GM04504 (cell line): ENCODE measurements at regions not wholly inside any gene's neighbourhood (a gene's known extent, or its start where the extent isn't known, plus 50 kb on each side); places are given as distances from the start of the nearest gene placed in this dataset.
"Not testable (repeated sequence)": the region's sequence is repeated elsewhere in the genome, so short reads cannot be mapped to it uniquely, and the experiment has no call there.

ENCODE experiments used
- DNase-seq: peaks from one replicate; pipeline ENCODE4 v3.0.0-alpha.2; 2012; ENCODE audit warnings: low read depth

DNA sequence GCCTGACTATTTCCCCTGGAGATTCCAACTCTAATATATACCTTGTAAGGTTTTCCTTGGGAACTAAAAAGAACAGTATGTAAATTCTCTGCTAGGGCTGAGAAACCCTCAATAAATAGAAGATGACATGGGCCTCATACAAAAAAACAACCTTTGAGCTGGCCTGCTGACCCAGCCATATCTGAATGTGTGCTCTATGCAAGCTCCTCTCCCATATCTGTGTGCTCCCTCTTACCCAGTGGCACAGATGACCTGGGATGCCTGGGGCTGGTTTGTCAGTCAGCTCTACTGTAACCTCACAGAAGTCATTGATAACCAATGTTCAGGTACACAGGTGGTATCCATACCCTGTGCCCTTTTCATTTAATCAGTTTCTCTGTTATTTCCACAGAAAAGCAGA, 329.2 kb downstream of the SEC16B start:
- DNase-seq = no peak

DNA sequence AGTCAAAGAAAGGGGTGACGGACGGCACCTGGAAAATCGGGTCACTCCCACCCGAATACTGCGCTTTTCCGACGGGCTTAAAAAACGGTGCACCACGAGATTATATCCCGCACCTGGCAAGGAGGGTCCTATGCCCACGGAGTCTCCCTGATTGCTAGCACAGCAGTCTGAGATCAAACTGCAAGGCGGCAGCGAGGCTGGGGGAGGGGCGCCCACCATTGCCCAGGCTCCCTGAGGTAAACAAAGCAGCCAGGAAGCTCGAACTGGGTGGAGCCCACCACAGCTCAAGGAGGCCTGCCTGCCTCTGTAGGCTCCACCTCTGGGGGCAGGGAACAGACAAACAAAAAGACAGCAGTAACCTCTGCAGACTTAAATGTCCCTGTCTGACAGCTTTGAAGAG, 335.7 kb downstream of the SEC16B start:
- DNase-seq = not testable (repeated sequence)

DNA sequence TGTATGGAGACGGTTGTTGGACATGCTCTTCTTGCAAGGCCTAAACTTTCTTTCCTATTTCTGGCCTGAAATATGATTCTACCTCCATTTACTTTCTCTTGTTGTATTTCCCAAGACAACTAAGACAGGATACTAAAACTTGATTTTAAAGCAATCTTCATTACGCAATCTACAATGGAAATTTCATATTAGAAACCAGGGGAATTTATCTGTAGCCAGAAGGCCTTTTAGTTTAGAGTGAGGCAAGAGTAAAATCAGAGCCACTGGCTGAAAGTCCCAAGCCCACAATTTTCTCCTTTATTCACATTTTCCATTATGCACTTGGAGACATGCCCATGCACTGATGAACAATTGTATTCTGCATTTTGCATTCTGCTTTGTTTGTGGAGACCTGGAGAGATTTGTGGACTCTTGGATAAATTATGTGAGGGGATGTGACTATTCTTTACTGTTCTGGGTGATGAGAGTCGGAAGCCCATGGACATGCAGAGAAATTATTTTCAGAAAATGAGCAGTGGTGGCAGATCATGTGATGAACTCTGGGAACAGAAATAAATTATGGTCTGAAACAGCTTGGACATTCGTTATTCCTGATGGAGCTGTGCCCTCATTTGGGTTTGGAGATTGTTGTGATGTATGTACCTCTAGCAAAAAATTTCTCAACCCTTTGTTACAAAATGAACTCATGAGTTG, 336.8 kb downstream of the SEC16B start:
- no peak for DNase-seq

DNA sequence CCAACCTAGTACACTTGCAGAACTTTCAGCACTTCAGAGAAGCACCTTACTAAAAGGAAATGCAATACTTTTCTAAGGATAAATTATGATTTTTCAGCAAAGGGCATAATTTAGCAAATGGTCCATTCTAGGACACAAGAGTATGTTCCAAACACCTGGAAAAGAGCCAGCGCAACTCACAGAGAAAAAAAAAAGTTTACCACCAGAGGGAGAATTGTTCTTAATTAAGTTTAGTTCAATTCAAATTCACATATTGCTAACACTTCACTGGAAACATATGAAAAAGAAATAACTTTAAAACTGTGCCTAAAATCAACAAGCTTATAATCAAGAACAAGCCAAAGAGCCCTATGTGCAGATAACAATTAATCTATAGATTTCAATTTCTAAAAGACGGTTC, 338.1 kb downstream of the SEC16B start:
- DNase-seq = no peak

DNA sequence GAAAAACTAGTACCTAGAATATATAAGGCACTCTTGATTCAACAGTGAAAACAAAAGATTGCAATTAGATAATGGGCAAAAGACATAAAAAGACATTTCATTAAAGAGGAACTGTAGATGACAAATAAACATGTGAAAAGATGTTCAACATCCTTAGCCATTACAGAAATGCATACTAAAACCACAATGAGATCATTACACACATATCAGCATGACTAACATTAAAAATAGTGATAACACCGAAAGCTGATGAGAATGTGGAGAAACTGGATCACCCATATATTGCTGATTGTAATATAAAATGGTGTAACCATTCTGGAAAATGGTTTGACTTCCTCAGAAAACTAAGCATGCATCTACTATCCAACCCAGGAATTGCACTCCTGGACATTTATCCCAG, 340.3 kb downstream of the SEC16B start:
- no peak for DNase-seq

DNA sequence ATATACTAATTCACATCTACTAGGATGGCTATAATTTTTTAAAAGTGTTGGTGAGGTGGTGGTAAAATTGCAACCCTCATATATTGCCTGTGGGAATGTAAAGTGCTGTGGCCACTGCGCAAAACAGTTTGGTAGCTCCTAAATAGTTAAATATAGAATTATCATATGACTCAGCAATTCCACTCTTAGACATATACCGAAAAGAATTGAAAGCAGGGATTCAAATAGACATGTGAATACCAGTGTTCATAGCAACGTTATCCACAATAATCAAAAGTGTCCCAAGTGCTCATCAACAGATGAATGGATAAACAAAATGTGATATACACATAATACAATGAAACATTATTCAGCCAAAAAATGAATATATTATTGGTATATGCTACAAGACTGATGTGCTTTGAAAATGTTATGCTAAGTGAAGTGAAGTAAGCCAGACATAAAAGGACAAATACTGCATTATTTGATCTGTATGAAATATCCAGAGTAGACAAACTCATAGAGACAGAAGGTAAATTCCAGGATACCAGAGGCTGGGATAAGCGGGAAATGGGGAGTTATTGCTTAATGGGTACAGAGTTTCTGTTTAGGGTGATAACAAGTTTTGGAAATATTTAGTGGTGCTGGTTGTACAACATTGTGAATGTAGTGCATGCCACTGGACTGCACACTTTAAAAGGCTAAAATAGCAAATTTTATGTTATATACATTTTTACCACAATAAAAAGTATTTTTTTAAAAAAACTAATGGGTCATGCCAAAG, 342.5 kb downstream of the SEC16B start:
- no peak for DNase-seq

DNA sequence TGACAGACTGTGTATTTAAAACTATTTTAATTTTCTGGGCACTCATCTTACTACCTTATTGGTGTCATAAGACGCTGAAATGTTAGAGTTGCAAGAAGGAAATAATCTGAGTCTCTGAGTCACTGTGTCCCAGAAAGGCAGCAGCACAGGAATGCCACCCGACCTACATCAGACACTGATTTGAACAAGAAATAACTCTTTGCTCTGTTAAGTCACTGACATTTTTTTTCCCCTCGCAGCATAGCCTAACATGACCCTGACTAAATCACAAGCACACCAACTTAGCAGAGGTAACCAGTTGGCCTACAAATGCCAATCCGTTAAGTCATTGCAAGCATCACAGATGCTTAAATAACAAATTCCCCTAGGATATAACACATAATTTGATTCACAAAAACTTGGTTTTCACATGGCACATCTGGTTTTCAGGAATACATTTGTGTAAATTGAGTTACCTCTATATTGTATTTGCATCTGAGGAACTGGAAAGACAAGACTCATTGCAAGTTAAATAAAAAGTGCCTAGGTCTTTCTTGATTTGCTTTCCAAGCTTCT, 349.1 kb downstream of the SEC16B start:
- DNase-seq = no peak

DNA sequence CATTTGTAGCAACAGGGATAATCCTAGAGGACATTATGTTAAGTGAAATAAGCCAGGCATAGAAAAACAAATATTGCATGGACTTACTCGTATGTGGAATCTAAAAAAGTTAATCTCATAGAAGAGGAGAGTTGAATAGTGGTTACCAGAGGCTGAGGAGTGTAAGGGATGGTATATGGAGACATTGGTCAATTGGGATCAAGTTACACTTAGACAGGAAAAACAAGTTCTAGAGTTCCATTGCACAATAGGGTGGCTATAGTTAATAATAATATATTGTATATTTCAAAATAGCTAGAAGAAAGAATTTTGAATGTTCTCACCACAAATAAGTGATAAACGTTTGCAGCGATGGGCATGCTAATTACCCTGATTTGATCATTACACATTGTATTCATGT, 354.6 kb downstream of the SEC16B start:
- DNase-seq = no peak

DNA sequence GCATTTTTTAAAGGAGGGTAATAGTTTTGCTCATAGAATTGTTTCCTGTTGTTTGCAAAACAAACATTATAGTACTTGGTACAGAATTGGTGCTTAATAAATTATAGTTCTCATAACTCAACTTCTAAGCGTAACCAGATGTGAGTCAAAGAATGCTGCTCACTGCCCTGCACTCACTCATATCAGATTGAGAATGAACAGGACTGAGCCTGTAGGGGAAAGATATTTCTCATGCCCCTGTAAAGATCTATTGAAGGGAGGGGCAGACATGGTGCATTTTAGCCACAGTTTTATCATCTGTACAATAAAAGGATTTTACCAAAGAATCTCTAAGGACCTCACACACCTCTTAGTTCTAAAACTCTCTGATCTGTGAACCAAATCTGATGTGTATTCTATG, 358.5 kb downstream of the SEC16B start:
- no peak for DNase-seq

DNA sequence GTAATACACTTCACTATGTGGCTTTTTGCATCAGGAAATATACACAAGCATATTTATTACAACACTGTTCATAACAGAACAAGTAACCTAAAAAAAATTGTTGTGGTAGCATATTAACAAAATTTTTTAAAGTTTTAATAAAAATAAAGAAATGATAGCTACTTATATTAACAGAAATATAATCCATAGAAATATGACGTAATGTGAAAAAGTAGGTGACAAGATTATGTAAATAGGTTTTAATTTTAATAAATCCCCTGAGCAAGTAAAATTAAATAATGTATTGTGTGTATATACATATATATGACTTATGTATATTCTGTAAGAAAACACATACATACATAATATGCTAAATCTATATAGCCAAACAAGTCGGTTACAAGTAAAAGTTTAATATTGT, 359.9 kb downstream of the SEC16B start:
- DNase-seq = no peak

DNA sequence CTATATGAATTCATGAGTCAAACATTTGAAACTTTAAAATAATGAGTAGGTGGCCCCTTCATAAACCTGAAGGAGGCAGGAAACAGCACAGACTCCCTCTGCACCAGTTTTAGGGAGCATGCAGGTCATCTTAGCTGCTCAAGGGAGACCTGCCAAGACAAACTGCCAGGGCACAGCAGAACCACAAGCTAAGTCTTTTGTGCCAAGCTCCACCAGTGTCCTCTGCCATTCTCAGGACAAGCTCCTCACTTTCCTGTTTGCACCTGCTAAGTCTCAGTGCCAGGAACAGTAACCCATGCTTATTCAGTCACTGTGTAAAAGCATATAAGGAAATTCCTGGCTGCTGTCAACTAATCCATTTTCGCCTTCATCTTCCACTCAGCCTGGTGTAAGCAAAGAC, 368.9 kb downstream of the SEC16B start:
- DNase-seq = no peak

DNA sequence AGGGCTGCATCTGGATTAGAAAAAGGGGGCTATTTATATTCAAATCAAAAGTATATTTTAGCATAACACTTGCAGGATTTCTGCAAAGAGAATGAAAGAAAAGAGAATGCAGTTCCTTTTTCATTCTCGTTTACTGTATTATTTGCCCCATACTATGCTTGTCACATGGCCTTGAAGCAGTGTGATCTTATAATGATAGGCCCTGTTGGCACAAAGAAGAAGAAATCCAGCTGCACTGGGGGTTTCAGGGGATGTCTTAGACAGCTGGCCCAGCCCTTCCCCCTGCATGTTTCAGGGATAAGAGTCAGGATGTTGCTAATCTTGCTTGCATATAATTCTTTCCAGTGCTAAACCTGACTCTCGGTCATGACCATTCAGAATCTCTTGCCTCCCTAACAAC, 369.5 kb downstream of the SEC16B start:
- DNase-seq = no peak

DNA sequence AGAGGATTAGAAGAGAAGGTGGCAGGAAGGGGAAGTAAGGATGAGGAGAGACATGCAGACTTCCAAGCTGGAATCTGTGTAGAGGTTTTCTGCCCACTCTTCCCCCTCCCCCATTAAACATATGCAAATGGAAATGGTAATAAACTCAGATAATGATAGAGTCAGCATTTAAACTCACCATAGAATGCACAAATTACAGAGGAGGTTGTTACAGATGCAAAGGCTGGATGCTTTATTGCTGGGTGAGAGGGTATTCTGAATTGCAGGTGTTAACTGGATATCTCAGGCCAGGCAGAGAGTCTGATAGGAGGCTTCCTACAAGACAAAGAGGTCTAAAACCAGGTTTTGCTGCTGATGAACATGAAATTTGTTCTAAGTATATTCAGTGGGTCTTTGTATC, 372.5 kb downstream of the SEC16B start:
- DNase-seq = no peak

DNA sequence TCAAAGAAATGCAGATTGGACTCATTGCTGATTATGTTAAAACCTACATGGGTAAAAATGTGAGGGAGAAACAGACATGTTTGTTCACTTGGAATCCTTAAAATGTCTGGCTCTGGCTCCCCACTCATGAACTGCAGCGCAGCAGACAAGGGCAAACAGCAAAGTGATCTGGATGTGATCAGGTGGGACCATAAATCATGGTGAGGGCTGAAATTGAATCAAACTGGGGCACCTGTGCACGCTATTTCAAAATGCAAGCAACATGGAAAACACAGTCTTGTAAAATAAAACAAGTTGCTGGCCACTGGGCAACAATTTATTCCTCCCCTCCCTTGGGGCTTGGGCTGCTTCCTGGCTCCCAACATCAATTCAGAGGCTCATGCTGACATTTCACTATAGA, 373.4 kb downstream of the SEC16B start:
- DNase-seq = no peak

DNA sequence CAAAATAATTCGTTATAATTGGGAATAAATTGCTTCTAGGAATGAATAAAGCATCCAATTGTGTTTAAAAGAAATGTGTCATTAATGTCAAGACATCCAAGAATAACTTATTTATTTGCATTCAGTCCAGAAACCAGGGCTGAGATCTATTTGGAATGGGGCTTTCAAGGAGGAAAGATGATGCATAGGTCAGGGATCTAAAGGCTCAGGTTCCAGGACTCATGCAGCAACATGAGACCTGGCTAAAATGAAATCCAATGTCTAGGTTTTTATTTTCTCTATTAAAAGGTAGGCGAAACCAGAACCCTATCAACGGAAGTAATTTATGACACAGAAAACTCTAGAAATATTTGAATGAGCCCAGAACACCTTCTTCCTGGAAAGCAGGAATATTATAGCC, 376.8 kb downstream of the SEC16B start:
- DNase-seq = no peak

DNA sequence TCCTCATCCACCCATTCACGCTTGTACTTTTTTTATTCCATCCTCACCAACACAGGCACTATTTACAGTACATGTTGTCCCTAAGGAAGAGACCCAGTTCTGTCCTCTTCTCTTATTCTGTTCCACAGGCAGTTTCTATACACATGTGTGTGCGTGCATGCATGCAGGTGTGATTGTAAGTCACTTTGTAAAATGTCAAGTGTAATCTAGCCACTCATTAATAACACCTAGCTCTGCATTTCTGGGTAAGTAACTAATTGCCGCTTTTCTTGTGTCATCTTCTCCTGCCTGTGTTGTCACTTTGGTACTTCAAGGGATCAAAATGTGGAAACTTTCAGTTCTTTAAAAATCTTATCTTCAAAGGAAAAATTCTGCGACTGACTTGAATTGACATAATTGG, 377.2 kb downstream of the SEC16B start:
- DNase-seq = no peak

DNA sequence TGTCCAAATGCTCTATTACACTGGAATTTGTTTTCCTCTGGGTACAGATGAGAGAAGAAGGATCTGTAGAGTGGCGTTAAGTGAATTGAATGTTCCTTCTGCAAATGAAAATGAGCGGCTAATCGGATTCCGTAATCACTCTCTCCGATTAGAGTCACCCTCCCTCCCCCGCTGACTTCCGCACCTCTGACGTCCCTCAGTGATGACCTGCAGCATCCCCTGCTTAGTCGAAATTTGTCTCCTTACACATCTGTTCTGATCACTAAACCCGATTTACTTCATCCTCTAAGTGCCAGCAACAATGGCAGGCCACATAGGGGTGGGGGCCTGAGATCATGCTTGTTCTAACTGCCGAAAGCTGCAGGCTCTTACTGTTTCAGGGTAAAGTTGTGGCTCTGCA, 378.7 kb downstream of the SEC16B start:
- no peak for DNase-seq

DNA sequence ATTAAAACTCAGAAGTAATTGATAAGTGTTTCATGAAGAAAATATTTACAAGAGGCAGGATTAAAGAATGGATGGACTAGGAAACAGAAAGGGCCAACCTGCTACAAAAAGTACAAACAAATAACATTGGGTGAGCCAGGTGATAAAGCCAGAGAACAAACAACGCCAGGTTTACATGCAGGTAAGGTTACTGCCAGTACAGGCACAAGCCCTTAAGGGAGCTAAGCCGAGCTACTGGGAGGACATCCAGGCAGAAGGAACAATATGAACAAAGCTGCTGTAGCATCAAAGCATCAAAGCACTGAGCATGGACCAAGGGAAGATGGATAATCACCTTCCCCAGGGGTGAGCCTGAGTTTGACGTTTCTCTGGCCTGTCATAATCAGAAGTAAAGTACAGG, 380.7 kb downstream of the SEC16B start:
- DNase-seq = no peak

DNA sequence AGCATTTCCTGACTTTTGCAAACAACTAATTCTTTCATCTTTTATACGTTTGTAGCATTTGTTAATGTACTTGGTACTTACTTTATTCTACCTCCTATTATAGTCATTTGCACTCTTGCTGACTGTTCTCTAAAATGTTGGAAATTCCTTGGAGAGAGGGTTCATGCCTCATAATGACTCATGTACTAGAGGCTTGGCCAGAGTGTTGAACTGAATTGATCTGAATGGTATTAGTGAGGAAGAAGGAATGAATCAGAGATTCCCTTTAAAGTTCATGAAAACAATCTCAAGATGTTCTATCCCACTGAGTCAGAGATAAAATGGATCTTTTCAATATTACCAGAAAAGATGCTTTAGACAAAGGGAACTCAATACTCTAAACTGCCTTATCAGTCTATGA, 383.4 kb downstream of the SEC16B start:
- peak; percentile 16 for DNase-seq

DNA sequence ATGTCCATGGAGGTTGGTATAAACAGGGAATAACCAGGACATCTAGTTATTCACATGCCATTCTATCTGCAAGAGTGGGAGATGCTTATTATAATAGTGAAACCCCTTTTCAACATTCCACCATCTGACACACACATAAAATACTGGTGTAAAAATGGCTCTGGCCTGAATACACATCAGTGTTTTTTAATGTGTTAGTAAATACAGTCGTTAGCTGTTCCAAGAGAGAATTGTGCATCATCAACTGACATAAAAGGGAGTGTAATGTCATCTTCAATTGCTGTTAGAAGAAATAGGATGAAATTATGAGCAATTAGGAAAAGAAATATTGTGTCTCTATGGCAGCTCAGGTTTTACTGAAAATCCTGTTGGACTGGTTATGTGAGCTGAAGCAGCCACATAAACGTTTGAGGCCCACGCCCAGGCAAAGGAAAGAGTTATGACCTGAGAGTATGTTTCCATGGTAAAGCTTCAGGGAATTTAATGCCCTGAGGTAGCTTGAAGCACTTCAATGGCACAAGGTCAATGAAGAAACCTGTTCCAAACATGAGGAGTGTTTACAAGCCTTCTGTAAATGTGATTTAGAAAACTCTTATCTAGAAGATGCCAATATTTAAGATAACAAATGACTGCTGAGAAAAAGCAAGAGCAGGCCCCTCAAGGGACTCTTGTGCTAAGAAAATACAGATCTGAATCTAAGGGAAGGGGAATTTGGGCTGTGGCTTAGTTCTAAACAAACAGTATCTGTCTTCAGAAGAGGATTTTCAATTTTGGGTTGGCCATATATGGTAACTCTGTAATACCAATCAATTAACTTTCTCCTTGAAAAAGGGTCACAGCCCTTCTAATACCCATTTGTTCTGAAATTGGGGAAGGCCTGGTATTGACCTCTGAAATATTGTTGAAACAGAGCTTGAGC, 384.3 kb downstream of the SEC16B start:
- no peak for DNase-seq

DNA sequence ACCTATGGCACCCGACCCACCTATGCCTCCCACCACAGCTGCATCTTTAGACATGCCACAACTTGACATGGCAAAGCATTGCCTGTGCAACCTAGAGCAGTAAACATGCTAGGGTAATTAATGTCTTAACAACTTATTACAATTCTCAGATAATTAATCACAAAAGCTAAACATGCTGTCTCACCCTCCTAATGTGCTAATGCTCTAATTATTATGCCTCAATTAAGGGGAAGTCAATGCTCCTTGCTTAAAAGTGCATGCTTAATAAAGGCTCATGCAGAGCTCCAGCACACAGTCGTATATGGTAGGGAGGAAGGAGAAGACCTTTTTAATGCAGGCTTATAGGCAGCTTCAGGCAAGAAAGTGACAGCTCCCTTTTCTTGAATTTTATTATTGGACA, 396.0 kb downstream of the SEC16B start:
- no peak for DNase-seq

DNA sequence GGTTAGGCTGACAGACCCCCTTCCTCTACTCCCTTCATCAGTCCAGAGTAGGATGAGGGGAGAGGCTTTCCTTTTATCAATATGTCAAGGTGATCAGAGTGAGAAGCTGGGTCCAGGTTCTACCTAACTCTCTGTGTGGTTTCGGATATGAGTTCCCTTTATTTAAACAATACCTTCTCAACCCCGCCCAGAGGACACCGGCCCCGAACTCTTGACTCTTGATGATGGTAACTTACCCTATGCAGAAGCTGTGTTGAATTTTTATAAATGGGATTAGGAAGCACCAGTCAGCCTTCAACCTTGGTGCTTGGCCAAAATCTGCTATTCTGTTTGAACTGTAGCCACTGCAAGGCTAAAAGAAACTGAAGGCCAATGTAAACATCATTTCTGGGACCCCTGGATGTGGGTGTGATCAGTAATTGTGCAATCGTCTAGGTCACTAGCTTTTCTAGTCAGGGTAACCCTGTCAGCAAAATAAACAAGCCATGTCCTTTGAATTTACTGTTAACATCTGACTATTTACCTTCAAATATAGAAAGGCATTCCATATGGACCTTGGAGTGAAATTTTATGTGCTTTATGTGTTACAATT, 398.3 kb downstream of the SEC16B start:
- DNase-seq = no peak
